ENCODE measurements at regions not wholly inside any gene's neighbourhood (a gene's known extent, or its start where the extent isn't known, plus 50 kb on each side); places are given as distances from the start of the nearest gene placed in this dataset.

GRCh38 chr3:6526321-6526720 is 334.6 kb upstream of the GRM7 start:
- FAIRE-seq, result no peak
- no peak overlapping the region for H3K4me3 ChIP-seq (ENCODE audit: low read length in 3 of 3)

GRCh38 chr3:6526861-6527260 is 334.1 kb upstream of the GRM7 start:
- intact Hi-C loops (cut with DNase I), result no loop called here
- H3K36me3 ChIP-seq (ENCODE audit: control insufficient read depth in 2 of 3, insufficient read depth in 3 of 3, low read length in 3 of 3), result no peaks in the 10 kb centered on the region
- FAIRE-seq (no peak), DNase-seq (no peak)
- H3K9ac ChIP-seq (ENCODE audit: low read length in 3 of 3), result no peak overlapping the region
- H3K4me3 ChIP-seq (ENCODE audit: low read length in 3 of 3), result no peak overlapping the region
- no peak for TF ChIP-seq CTCF (IDR thresholded peaks at IDR 0.05; ENCODE audit: borderline replicate concordance, extremely low read depth, insufficient read depth)
- no peaks in the 10 kb centered on the region for H3K27me3 ChIP-seq (ENCODE audit: control insufficient read depth, insufficient read depth, low read length)
- H3K4me1 ChIP-seq (ENCODE audit: control insufficient read depth in 2 of 3, insufficient read depth in 2 of 3, low read depth in 1 of 3, low read length in 3 of 3), result no peaks in the 10 kb centered on the region
- H3K27ac ChIP-seq (ENCODE audit: low read depth in 2 of 2, low read length in 2 of 2), result no peak overlapping the region
- no peaks in the 10 kb centered on the region for H3K9me3 ChIP-seq (ENCODE audit: control insufficient read depth in 2 of 3, insufficient read depth in 1 of 3, low read length in 3 of 3)

More at GRCh38 chr3:6526321-6526720, 334.6 kb upstream of the GRM7 start:
- Histone ChIP-seq H3K4me1 (ENCODE audit: control insufficient read depth in 2 of 3, insufficient read depth in 2 of 3, low read depth in 1 of 3, low read length in 3 of 3) (no peaks in the 10 kb centered on the region), H3K9me3 (ENCODE audit: control insufficient read depth in 2 of 3, insufficient read depth in 1 of 3, low read length in 3 of 3) (no peaks in the 10 kb centered on the region), H3K27ac (ENCODE audit: low read depth in 2 of 2, low read length in 2 of 2) (no peak overlapping the region), H3K36me3 (ENCODE audit: control insufficient read depth in 2 of 3, insufficient read depth in 3 of 3, low read length in 3 of 3) (no peaks in the 10 kb centered on the region), H3K27me3 (ENCODE audit: control insufficient read depth, insufficient read depth, low read length) (no peaks in the 10 kb centered on the region), H3K9ac (ENCODE audit: low read length in 3 of 3) (no peak overlapping the region)
- no peak for TF ChIP-seq CTCF (IDR thresholded peaks at IDR 0.05; ENCODE audit: borderline replicate concordance, extremely low read depth, insufficient read depth)
- no peak for DNase-seq
- intact Hi-C loops (cut with DNase I), result no loop called here

- Histone ChIP-seq H3K9me3 (ENCODE audit: control insufficient read depth in 2 of 3, insufficient read depth in 1 of 3, low read length in 3 of 3) (no peaks in the 10 kb centered on the region), H3K4me1 (ENCODE audit: control insufficient read depth in 2 of 3, insufficient read depth in 2 of 3, low read depth in 1 of 3, low read length in 3 of 3) (no peaks in the 10 kb centered on the region), H3K9ac (ENCODE audit: low read length in 3 of 3) (no peak overlapping the region), H3K4me3 (ENCODE audit: low read length in 3 of 3) (no peak overlapping the region), H3K27me3 (ENCODE audit: control insufficient read depth, insufficient read depth, low read length) (no peaks in the 10 kb centered on the region), H3K27ac (ENCODE audit: low read depth in 2 of 2, low read length in 2 of 2) (no peak overlapping the region), H3K36me3 (ENCODE audit: control insufficient read depth in 2 of 3, insufficient read depth in 3 of 3, low read length in 3 of 3) (no peaks in the 10 kb centered on the region)
- DNase-seq, result peak in 1 of 5 donors; percentile 24
- intact Hi-C loops (cut with DNase I), result no loop called here
- TF ChIP-seq CTCF (IDR thresholded peaks at IDR 0.05; ENCODE audit: borderline replicate concordance, extremely low read depth, insufficient read depth), result no peak
- no peak for FAIRE-seq
Measured at GRCh38 chr3:6528951-6529350, 332.0 kb upstream of the GRM7 start.

- Histone ChIP-seq H3K4me3 (ENCODE audit: low read length in 3 of 3) (no peak overlapping the region), H3K36me3 (ENCODE audit: control insufficient read depth in 2 of 3, insufficient read depth in 3 of 3, low read length in 3 of 3) (no peaks in the 10 kb centered on the region), H3K27ac (ENCODE audit: low read depth in 2 of 2, low read length in 2 of 2) (no peak overlapping the region), H3K9ac (ENCODE audit: low read length in 3 of 3) (no peak overlapping the region), H3K9me3 (ENCODE audit: control insufficient read depth in 2 of 3, insufficient read depth in 1 of 3, low read length in 3 of 3) (no peaks in the 10 kb centered on the region), H3K4me1 (ENCODE audit: control insufficient read depth in 2 of 3, insufficient read depth in 2 of 3, low read depth in 1 of 3, low read length in 3 of 3) (no peaks in the 10 kb centered on the region), H3K27me3 (ENCODE audit: control insufficient read depth, insufficient read depth, low read length) (no peaks in the 10 kb centered on the region)
- DNase-seq, result peak in 2 of 5 donors; percentile 32 to 47
- no peak for TF ChIP-seq CTCF (IDR thresholded peaks at IDR 0.05; ENCODE audit: borderline replicate concordance, extremely low read depth, insufficient read depth)
- intact Hi-C loops (cut with DNase I), result no loop called here
- FAIRE-seq, result no peak
Measured at GRCh38 chr3:6531153-6531552, 329.8 kb upstream of the GRM7 start.

Measured in kidney (tissue), 13 donors.